Fibroblast of mammary gland (primary cell): ENCODE measurements at regions not wholly inside any gene's neighbourhood (a gene's known extent, or its start where the extent isn't known, plus 50 kb on each side); places are given as distances from the start of the nearest gene placed in this dataset.
"Not testable (repeated sequence)": the region's sequence is repeated elsewhere in the genome, so short reads cannot be mapped to it uniquely, and the experiment has no call there.

ENCODE experiments used
- DNase-seq: peaks from one replicate; pipeline ENCODE4 v3.0.0-alpha.2; 2010; ENCODE audit warnings: low read depth
- H3K4me3 ChIP-seq: 2 replicates; pipeline ENCODE4 v1.5.1; 2011; ENCODE audit warnings: low read depth, mild to moderate bottlenecking, low read length, moderate library complexity; ENCODE audit not compliant: control insufficient read depth
- CTCF ChIP-seq: conservative IDR thresholded peaks from 2 replicates; pipeline ENCODE4 v1.5.1; 2011; ENCODE audit warnings: low read depth, low read length, inconsistent platforms; ENCODE audit not compliant: control insufficient read depth, insufficient read depth

GRCh38 chr13:79896851-79897250, 415.9 kb downstream of the NDFIP2 start:
- no peak overlapping the region for H3K4me3 ChIP-seq
- no peak for DNase-seq
- TF ChIP-seq CTCF: no peak

GRCh38 chr13:79895416-79895815, 414.5 kb downstream of the NDFIP2 start:
- no peak for TF ChIP-seq CTCF
- H3K4me3 ChIP-seq: no peak overlapping the region
- DNase-seq: no peak

GRCh38 chr13:79887278-79887677, 406.3 kb downstream of the NDFIP2 start:
- not testable (repeated sequence) for DNase-seq, H3K4me3 ChIP-seq

- no peak for DNase-seq
- no peak for TF ChIP-seq CTCF
- no peak overlapping the region for H3K4me3 ChIP-seq
These were observed 405.6 kb downstream of the NDFIP2 start for GRCh38 chr13:79886601-79887000.

- DNase-seq: no peak
- no peak overlapping the region for H3K4me3 ChIP-seq
- no peak for TF ChIP-seq CTCF
These were observed 403.9 kb downstream of the NDFIP2 start for GRCh38 chr13:79884890-79885289.

- no peak for DNase-seq
- H3K4me3 ChIP-seq: no peak overlapping the region
- no peak for TF ChIP-seq CTCF
These were observed 402.3 kb downstream of the NDFIP2 start for GRCh38 chr13:79883216-79883615.

GRCh38 chr13:79880818-79881217, 399.9 kb downstream of the NDFIP2 start:
- DNase-seq: no peak
- H3K4me3 ChIP-seq: no peak overlapping the region
- TF ChIP-seq CTCF: no peak
